Lung (tissue), 11 donors: ENCODE measurements at regions not wholly inside any gene's neighbourhood (a gene's known extent, or its start where the extent isn't known, plus 50 kb on each side); places are given as distances from the start of the nearest gene placed in this dataset.
A peak's percentile ranks its signal among the peaks of the same experiment; 100 is the strongest.

Experiments
- ATAC-seq: fragments of 200-7000 bp; cut with Tn5 transposase; one replicate; pipeline ENCODE4 v1.9.1; 2020; ENCODE audit warnings: moderate number of reproducible peaks; ENCODE audit not compliant: insufficient read depth, low FRiP score
- DNase-seq, 3 donors: peaks; one replicate each; pipeline ENCODE4 v3.0.0-alpha.2; 2013 to 2017
- H3K27ac ChIP-seq, 2 donors: one replicate each; pipeline ENCODE4 v1.5.1; 2013; ENCODE audit warnings: mild to moderate bottlenecking in 2 of 2, moderate library complexity in 2 of 2, control low read depth in 1 of 2, inconsistent platforms in 1 of 2, low read depth in 1 of 2, low read length in 1 of 2
- H3K27me3 ChIP-seq, 3 donors: one replicate each; pipeline ENCODE4 v1.5.1; 2013; ENCODE audit warnings: low read length in 2 of 3; ENCODE audit not compliant: control insufficient read depth in 3 of 3, insufficient read depth in 3 of 3
- H3K36me3 ChIP-seq, 4 donors: one replicate each; pipeline ENCODE4 v1.5.1; 2013; ENCODE audit warnings: low read length in 4 of 4, mild to moderate bottlenecking in 1 of 4, moderate library complexity in 1 of 4; ENCODE audit not compliant: control insufficient read depth in 4 of 4, insufficient read depth in 4 of 4
- H3K4me1 ChIP-seq, 5 donors: one replicate each; pipeline ENCODE4 v1.5.1; 2013; ENCODE audit warnings: low read length in 5 of 5, mild to moderate bottlenecking in 2 of 5, moderate library complexity in 1 of 5; ENCODE audit not compliant: control insufficient read depth in 5 of 5, insufficient read depth in 5 of 5
- H3K4me3 ChIP-seq: one replicate; pipeline ENCODE4 v1.5.1; 2013; ENCODE audit warnings: mild to moderate bottlenecking, control low read depth, moderate library complexity
- H3K9ac ChIP-seq, 2 donors: one replicate each; pipeline ENCODE4 v1.5.1; 2013; ENCODE audit warnings: low read length in 2 of 2, control low read depth in 1 of 2; ENCODE audit not compliant: insufficient read depth in 1 of 2
- H3K9me3 ChIP-seq, 4 donors: one replicate each; pipeline ENCODE4 v1.5.1; 2013; ENCODE audit warnings: low read length in 3 of 4, mild to moderate bottlenecking in 1 of 4, moderate library complexity in 1 of 4; ENCODE audit not compliant: control insufficient read depth in 4 of 4, insufficient read depth in 3 of 4
- WGBS, 2 donors: extraction: QIAGEN DNeasy Blood & Tissue Kit; methylation state at CpG; one replicate each; pipeline ENCODE4 v1.1.7; 2013; 5-methylcytosine and 5-hydroxymethylcytosine counted together
- TF ChIP-seq, protein P1 (sequence below): IDR thresholded peaks from 2 replicates; pipeline ENCODE4 v1.5.1; 2012; ENCODE audit warnings: mild to moderate bottlenecking; ENCODE audit errors: control extremely low read depth, extremely low read depth
- donor health status: control.
- donor health status: control.
- donor health status: Bipolar disorder and iron deficiency.
- donor health status: healthy.
- donor health status: DM: yes; HTN: yes; CAD: no.

DNA sequence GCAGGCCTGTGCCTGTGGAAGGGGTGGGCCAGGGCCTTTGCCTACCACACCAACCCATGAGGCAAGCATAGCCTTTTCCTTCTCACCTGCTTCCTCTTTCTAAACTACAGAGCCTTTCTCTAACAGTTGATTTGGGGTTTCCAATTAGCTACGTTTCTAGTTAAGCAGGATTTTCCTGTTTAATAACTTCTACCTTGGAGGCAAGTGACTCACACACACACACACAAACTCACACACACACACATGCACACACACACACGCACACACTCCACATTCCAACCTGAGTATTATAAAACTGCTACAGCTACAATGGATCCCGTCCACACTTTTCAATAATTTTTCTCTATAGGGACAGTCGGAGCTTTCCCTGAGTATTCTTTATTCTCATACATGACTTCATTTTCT lies 84.9 kb downstream of the SOX11 start:
- H3K4me1 ChIP-seq: peaks cover 0 to 4% (median 0%) of the 10 kb centered on the region in 5 donors
- no peaks in the 10 kb centered on the region for H3K9me3 ChIP-seq
- H3K27me3 ChIP-seq: no peaks in the 10 kb centered on the region
- H3K4me3 ChIP-seq: no peak overlapping the region
- TF ChIP-seq, protein P1, sequence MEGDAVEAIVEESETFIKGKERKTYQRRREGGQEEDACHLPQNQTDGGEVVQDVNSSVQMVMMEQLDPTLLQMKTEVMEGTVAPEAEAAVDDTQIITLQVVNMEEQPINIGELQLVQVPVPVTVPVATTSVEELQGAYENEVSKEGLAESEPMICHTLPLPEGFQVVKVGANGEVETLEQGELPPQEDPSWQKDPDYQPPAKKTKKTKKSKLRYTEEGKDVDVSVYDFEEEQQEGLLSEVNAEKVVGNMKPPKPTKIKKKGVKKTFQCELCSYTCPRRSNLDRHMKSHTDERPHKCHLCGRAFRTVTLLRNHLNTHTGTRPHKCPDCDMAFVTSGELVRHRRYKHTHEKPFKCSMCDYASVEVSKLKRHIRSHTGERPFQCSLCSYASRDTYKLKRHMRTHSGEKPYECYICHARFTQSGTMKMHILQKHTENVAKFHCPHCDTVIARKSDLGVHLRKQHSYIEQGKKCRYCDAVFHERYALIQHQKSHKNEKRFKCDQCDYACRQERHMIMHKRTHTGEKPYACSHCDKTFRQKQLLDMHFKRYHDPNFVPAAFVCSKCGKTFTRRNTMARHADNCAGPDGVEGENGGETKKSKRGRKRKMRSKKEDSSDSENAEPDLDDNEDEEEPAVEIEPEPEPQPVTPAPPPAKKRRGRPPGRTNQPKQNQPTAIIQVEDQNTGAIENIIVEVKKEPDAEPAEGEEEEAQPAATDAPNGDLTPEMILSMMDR: no peak
- WGBS, 2 donors: 56% methylated on average over 4 of the region's 4 CpGs
- no peaks in the 10 kb centered on the region for H3K36me3 ChIP-seq
- peak; percentile 70 to 84 (median 71) for DNase-seq
- no peak overlapping the region for H3K9ac ChIP-seq
- no peak overlapping the region for H3K27ac ChIP-seq
- no peak for ATAC-seq

DNA sequence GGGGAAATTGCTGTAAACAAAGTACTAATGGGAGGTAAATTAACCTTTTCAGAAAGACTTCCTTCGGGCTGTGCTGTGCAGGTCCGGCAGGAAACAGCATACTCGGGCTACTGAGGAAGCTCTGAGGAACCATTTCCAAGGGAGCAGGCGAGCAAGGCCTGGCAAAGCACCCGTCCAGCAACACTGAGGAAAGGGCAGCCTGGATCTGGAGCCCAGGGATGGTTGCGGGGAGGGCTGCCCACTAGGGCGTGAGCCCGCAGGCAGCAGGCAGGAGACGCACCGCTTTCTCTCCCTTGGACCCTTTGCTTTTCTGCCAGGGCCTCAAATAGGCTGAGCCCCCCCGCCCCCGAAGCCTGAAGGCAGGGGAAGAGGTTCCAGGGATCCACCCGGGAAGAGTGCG lies 89.5 kb downstream of the SOX11 start:
- DNase-seq: no peak
- H3K9ac ChIP-seq: no peak overlapping the region
- no peaks in the 10 kb centered on the region for H3K36me3 ChIP-seq
- H3K9me3 ChIP-seq: no peaks in the 10 kb centered on the region
- WGBS, 2 donors: 74% methylated on average over 14 of the region's 14 CpGs
- H3K4me1 ChIP-seq: no peaks in the 10 kb centered on the region
- TF ChIP-seq, protein P1: no peak
- no peak overlapping the region for H3K27ac ChIP-seq
- no peak overlapping the region for H3K4me3 ChIP-seq
- no peak for ATAC-seq
- H3K27me3 ChIP-seq: no peaks in the 10 kb centered on the region

DNA sequence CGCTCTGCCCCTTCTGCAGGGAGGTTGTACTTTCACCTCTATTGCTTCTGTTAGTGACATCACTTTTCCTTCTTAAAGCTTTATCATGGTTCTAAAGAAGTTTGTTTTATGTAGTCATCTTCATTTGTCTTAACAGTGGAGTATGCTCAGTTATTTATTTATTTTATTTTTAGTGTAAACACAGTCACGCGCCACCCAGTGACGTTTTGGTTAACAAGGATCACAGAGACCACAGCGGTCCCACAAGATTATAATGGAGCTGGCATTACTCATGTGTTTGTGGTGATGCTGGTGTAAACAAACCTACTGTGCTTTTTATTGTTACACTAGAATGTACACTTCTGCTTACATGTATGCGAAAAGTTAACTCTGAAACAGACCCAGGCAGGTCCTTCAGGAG lies 89.9 kb downstream of the SOX11 start:
- H3K4me3 ChIP-seq: no peak overlapping the region
- DNase-seq (peak in 2 of 3 donors; percentile 45 to 55), ATAC-seq (no peak)
- no peak overlapping the region for H3K9ac ChIP-seq
- H3K27me3 ChIP-seq: no peaks in the 10 kb centered on the region
- no peaks in the 10 kb centered on the region for H3K36me3 ChIP-seq
- TF ChIP-seq, protein P1: no peak
- H3K27ac ChIP-seq: no peak overlapping the region
- no peaks in the 10 kb centered on the region for H3K4me1 ChIP-seq
- H3K9me3 ChIP-seq: no peaks in the 10 kb centered on the region
- 67 to 77% methylated on average over 6 of the region's 6 CpGs for WGBS, 2 donors

DNA sequence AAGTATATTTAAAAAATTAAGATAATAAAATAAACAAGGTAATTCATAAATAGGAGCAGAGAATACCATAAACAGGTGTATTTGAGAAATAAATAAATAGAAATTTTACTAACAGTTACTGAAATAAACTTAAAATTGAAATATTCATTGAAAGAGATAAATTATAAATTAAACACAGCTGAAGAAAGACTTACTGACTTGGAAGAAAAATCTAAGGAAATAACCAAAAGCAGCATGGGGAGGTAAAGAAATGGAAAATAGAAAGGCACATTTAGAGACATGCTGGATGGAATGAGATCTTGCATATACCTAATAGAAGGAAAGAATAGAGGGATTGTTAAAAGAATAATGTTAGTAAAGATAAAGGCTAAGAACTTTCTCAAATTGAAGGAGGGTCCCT lies 96.3 kb downstream of the SOX11 start:
- TF ChIP-seq, protein P1: no peak
- no peak overlapping the region for H3K9ac ChIP-seq
- H3K27me3 ChIP-seq: no peaks in the 10 kb centered on the region
- H3K27ac ChIP-seq: no peak overlapping the region
- H3K9me3 ChIP-seq: peaks cover 0 to 10% (median 3%) of the 10 kb centered on the region in 4 donors
- no peaks in the 10 kb centered on the region for H3K4me1 ChIP-seq
- no peaks in the 10 kb centered on the region for H3K36me3 ChIP-seq
- no peak for DNase-seq
- no peak for ATAC-seq
- H3K4me3 ChIP-seq: no peak overlapping the region
